KOPT-K1 (cell line): ENCODE measurements at regions not wholly inside any gene's neighbourhood (a gene's known extent, or its start where the extent isn't known, plus 50 kb on each side); places are given as distances from the start of the nearest gene placed in this dataset.

Source experiments
- H3K27ac ChIP-seq: fragments of 200-600 bp; sonication (generic); 2 replicates; pipeline ENCODE4 v1.5.1; 2016; ENCODE audit warnings: antibody characterized with exemption, mild to moderate bottlenecking, low read depth, low read length; ENCODE audit not compliant: poor library complexity, severe bottlenecking
- H3K36me3 ChIP-seq: fragments of 200-600 bp; sonication (generic); 2 replicates; pipeline ENCODE4 v1.5.1; 2017; ENCODE audit warnings: antibody characterized with exemption, mild to moderate bottlenecking, low read length, moderate library complexity; ENCODE audit not compliant: insufficient read depth
- H3K9me3 ChIP-seq: fragments of 200-600 bp; sonication (generic); 2 replicates; pipeline ENCODE4 v1.5.1; 2017; ENCODE audit warnings: antibody characterized with exemption, low read length, mild to moderate bottlenecking; ENCODE audit not compliant: insufficient read depth, poor library complexity, severe bottlenecking

DNA sequence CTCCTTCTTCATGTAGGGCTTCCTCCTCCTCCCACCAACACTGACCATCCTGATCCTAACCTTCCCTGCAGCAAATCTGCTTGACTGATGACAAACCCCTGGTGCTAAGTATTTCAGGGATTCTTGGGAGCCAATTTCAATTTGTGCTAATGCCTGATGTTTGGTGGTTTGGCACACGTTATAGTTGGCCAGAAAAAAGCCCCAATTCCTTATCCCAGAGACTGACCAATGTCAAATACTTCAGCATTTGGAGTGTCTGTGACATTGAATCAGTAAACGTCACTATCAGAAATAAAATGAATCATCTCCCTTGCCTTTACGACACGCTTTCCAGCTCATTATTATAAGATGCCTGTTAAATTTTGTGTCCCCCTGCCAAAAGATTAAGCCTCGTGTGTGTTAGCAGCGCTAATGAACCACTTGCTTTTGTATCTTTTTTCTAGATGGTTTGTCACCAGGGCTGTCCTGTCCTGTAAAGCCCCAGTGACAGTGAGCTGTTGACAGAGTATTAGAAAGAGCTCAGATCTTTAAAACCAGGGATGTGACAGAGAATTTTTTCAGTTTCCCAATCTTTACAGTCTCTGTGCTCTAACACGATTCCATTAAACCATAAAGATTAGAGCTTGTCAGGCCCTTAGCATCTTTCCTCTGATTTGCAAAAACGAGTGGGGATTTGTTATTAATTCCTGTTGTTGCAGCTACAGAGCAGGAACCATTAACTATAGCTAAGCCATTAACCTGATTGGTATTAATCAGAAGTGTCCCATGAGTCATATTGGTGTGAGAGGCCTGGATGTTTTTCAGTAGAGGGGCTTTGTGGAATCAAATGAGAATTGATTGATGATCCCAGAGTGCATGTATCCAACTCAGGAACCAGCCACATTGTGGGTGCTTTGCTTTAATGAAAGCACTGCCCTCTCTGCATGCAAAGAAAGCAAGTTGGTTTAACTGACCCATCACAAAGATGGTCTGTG lies 665.1 kb upstream of the PLXNA2 start:
- no peak overlapping the region for H3K27ac ChIP-seq
- H3K9me3 ChIP-seq: no peaks in the 10 kb centered on the region
- H3K36me3 ChIP-seq: no peaks in the 10 kb centered on the region

DNA sequence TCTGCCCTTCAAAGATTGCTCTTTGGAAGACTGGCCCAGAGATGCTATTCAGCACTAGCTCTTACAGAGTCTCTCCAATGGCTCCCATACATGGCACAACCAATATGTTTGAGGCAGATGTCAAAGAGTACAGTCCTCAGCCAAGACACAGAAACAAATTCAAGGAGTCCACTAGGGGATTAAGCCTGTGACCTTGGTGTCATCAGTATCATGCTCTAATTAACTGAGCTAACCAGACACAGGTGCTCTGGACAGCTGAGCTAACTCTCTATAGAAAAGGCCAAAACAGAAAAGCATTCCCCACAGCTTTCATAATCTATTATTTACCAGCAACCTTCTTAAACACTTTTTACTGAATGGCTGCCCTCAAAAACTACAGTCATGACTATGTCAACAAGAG lies 666.0 kb upstream of the PLXNA2 start:
- H3K36me3 ChIP-seq: no peaks in the 10 kb centered on the region
- no peak overlapping the region for H3K27ac ChIP-seq
- H3K9me3 ChIP-seq: no peaks in the 10 kb centered on the region

DNA sequence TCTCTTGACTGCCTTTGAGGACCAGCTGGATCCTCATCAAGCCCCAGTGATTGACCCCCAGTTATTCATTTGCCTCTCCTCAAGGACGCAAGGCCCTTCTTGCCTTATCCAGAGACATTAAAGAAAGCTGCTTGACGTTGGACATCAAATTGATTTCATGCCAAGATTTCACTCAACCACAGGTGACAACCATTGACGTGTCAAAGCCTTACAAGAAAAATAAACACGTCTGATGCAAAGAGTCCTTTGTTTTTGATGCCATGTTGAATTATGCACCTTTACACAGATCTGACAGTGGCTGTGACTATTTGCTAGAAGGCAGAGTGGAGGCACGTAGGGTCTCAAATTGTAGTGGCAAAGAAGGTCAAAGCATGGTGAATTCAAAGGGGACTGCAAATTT lies 666.2 kb upstream of the CAMK1G start:
- no peaks in the 10 kb centered on the region for H3K9me3 ChIP-seq
- no peaks in the 10 kb centered on the region for H3K36me3 ChIP-seq
- no peak overlapping the region for H3K27ac ChIP-seq

DNA sequence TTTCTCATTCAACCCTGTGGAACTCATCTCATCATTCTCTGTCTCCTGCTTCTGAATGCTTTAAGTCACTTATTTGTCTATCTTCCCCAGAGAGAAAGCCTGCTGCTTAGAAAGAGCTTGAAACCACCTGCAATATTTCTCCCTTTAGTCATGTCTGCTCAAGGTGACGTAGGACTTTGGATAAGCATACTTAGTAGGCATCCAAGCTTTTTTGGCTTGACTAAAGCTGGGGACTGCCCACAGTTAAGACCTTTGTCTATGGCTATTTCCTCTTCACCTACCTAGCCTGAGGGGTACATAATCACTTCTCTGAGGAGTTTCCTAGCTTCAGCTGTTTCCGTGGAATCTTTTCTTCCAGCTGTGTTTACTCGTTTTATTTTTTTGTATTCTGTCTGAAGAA lies 665.8 kb upstream of the CAMK1G start:
- H3K27ac ChIP-seq: no peak overlapping the region

DNA sequence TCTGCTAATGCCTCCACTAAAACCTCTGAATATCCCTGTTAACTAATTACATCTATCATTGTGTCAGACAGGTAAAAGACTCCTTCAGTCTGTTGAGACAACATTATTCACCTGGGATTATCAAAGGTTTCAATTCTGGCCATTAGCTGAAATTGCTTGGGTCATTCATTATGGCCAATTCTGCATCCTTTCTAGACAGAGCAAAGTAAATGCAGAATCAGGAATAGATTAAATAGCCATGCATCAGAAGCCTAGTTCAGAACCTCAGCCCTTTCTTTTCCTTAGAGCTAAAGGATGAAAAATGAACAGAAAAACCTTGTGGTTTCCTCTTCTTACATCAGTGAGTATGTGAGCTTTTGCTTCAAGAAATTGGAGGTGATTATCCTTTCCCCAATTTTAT lies 665.4 kb upstream of the CAMK1G start:
- Histone ChIP-seq H3K36me3 (no peaks in the 10 kb centered on the region), H3K27ac (no peak overlapping the region), H3K9me3 (no peaks in the 10 kb centered on the region)

More for the DNA sequence above, 665.8 kb upstream of the CAMK1G start:
- H3K9me3 ChIP-seq: no peaks in the 10 kb centered on the region
- H3K36me3 ChIP-seq: no peaks in the 10 kb centered on the region

DNA sequence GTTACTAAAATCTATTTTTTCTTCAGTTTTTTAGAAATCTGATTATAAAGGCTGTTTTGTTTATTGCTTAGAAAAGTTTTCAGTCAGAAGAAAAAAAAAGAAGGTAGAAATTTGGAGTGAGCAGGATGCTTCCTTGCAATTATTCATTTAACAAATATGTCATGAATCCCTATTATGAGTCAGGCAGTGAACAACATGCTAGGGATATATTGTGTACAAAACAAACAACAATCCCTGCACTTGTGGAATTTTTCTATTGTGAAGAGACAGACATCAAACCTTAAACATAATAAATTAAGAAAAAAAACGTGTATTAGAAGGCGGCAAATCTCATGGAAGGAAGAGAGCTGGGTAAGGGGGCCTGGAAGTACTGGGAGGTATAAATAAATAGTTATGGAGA lies 664.1 kb upstream of the CAMK1G start:
- H3K27ac ChIP-seq: no peak overlapping the region
- H3K9me3 ChIP-seq: no peaks in the 10 kb centered on the region
- no peaks in the 10 kb centered on the region for H3K36me3 ChIP-seq

DNA sequence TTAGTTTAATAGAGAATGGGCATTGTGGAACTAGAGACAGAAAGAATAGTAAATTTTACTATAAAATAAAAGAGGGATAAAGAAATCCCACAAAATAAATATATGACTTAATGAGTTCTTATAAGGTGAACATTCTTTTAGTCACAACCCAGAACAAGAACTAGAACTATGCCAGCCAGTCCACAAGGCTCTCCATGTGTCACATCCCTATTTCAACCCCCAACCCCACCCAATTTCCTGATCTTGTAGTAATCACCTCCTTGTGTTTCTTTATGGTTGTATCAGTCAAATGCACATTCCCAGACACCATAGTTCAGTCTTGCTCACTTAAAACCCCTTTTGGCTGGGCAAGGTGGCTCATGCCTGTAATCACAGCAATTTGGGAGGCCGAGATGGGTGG lies 662.3 kb upstream of the CAMK1G start:
- Histone ChIP-seq H3K27ac (no peak overlapping the region), H3K36me3 (no peaks in the 10 kb centered on the region)

DNA sequence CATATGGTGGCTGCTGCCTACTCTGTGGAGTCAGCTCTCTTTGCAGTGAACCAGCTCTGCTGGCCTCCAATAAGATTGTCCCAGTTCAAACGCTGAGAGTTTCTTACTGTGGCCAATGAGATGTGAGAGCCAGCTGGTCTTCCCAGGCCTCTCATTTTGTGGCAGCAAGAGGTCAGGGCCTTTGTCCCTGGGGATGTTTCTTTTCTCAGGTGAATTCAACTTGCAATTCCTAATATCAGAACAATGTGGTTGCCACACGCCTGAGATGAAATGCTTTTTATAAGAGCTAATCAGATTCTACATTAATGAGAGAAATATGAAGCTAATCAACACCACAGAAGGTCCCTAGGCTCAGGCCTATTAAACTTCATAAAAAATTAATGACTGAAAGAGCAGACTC lies 660.1 kb upstream of the CAMK1G start:
- no peaks in the 10 kb centered on the region for H3K9me3 ChIP-seq
- H3K36me3 ChIP-seq: no peaks in the 10 kb centered on the region
- H3K27ac ChIP-seq: no peak overlapping the region

More for the DNA sequence above, 662.3 kb upstream of the CAMK1G start:
- H3K9me3 ChIP-seq: no peaks in the 10 kb centered on the region

DNA sequence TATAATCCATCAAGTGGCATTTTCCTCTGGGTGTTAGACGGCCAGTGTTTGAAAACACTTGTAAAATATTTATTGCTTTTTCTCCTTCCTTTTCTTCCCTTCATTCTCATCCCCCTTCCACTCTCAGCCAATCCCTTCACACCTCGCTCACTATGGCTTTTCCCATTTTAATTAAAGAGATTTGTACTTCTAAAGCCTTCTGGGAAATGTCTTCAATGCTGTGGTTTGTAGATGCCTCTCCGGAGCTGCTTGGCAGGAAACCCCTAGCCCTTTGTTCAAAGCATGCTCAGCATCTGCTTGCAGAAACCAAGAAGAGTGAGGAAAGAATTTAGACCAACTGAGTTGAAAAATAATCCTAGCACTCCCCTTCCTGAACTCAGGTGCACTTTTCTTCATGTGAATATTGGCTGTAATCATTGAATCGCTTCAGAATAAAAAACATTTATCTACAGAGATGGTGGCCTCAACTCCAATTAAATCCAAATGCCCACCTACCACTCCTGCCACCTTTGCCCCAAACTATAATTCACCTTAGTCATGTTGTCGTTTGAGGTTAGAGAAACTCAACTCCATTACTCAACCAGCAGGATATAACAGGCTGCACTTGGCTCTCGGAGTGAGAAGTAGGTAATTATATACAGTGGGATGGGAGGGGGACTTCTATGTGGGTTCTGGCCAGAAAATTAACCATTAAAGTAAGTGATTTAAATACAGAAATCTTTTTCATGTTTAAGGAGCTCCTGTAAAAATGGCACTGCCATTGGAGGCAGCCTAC lies 659.4 kb upstream of the CAMK1G start:
- Histone ChIP-seq H3K36me3 (no peaks in the 10 kb centered on the region), H3K27ac (no peak overlapping the region), H3K9me3 (no peaks in the 10 kb centered on the region)

DNA sequence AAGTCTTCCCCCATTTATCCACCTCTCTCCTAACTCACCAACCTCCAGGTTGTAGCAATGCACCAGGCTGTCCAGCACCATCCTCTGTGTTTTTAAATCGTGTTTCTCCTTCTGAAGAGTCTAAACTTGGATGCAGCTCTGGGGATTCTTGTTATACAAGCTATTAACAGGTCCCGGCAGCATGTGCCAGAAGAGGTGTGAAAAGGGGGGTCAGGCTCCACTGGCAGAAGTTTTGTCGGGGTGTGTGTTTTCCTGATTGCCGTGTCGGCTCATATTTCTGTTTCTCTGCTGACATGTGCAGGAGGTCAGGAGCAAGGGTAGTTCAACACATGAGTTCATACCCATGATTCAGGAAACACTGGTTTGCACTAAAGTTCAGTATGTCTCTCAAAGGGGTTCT lies 658.6 kb upstream of the CAMK1G start:
- Histone ChIP-seq H3K36me3 (no peaks in the 10 kb centered on the region), H3K27ac (no peak overlapping the region), H3K9me3 (no peaks in the 10 kb centered on the region)

DNA sequence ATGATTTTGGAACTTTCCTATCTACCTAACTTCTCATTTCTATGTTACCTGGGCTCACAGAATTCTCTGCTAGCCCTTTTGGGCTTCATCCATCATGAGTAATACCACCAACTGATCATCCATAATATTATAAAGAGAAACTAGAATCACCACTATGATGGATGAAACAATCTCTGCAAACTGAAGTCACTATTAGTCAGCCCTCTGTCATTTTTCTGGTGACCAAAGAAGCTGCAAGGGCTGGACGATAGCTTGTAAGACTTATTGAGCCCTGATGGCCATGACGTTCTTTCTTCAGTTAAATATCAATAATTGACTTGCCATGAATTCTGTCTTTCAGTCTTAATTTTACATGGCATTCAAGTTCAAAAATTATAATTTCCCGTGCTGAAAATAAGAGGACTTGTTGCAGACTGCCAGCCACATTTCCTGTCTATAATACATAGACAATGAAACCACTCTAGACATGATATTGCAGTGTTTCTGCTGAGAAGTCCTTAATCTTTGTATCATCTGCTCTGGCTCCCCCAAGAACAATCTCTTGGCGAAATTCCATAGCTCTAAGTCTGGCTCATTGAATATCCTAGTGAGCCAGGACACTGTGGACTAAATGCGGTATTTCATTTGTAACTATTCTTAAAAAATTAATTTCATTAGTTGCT lies 655.0 kb upstream of the CAMK1G start:
- Histone ChIP-seq H3K27ac (no peak overlapping the region), H3K36me3 (no peaks in the 10 kb centered on the region), H3K9me3 (no peaks in the 10 kb centered on the region)

DNA sequence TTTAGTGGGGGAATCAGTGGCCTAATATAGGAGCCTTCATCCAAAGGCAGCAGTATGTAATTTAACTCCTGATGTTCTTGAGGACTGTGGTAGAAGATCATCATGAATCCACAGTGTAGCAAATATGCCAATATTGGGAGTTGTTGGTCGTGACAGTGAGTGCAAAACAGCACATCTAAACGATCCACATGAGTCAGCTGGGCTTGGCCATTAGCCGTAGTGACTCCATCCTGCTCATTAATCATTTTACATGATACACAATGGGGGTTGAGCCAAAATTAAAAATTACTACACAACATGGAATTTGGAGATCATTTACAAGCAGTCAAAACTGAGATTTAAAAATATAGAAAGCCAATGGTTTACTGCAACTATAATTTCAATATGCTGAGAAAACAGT lies 653.9 kb upstream of the CAMK1G start:
- no peak overlapping the region for H3K27ac ChIP-seq

DNA sequence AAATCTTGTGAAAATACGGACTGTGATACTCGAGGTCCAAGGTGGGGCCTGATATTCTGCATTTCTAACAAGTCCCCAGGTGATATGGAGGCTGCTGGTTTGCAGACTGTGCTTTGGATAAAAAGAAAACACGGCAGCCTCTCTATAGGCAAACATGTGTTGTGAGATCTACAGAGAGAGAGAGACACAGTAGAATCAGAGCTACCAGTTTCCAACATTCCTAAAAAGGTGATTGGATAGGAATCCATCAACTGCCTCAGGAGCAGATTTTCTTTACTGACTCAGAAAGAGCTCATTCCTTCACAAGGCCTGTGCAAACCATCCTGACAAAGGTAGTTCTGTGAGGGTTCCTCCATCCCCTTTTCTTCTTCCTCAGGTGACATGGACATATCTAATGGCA lies 651.6 kb upstream of the CAMK1G start:
- Histone ChIP-seq H3K36me3 (no peaks in the 10 kb centered on the region), H3K9me3 (no peaks in the 10 kb centered on the region)

More for the DNA sequence above, 653.9 kb upstream of the CAMK1G start:
- no peaks in the 10 kb centered on the region for H3K9me3 ChIP-seq
- H3K36me3 ChIP-seq: no peaks in the 10 kb centered on the region

DNA sequence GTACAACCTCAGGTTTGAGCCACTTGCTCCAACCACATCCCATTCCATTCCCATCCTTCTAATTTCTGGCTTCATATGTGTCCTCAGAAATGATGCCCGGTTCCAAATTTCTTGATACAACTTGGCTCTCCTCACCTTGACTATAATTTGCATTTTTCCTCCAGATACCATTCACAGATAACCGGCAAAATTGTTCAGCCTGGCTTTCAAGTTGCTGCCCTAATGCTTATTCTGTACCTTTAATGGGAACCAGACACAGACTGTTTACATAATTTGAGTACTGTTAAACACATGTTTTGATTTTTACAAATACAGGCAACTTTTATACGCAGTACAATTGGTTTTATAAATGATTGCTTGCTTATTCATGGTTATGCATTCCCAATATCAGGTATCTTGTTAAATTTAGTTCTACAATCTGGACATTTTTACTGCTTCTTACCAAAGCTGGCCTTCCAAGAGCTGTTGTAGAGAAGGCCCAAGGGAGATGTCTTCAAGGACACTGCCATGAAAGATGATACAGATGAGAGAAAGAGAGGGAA lies 649.5 kb upstream of the CAMK1G start:
- H3K9me3 ChIP-seq: no peaks in the 10 kb centered on the region
- no peak overlapping the region for H3K27ac ChIP-seq
- no peaks in the 10 kb centered on the region for H3K36me3 ChIP-seq

More for the DNA sequence above, 651.6 kb upstream of the CAMK1G start:
- H3K27ac ChIP-seq: no peak overlapping the region

DNA sequence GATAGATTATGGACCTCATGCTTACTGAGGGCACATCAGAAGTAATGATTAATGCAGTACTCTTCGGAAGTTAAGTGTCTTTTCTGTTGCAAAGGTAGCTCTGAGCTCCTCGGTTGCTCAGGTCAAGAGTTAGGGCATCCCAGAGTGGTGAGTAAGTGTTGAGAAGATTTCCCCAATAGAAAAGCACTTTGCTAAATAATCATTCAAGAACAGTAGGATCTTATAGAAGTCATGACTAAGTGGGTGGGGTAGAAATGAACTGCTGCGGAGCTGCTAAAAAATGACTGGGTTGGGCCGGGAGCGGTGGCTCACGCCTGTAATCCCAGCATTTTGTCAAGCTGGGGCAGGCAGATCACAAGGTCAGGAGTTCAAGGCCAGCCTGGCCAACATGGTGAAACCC lies 648.6 kb upstream of the CAMK1G start:
- Histone ChIP-seq H3K27ac (no peak overlapping the region), H3K9me3 (no peaks in the 10 kb centered on the region), H3K36me3 (no peaks in the 10 kb centered on the region)
